ENCODE measurements at regions not wholly inside any gene's neighbourhood (a gene's known extent, or its start where the extent isn't known, plus 50 kb on each side); places are given as distances from the start of the nearest gene placed in this dataset.

GRCh38 chr14:42554091-42554490 is 947.4 kb downstream of the LRFN5 start:
- TF ChIP-seq ZNF781 (CRISPR knock-in tag; IDR thresholded peaks at IDR 0.05; ENCODE audit: borderline replicate concordance, not compliant biosample characterization): no peak
- TF ChIP-seq UBTF (CRISPR knock-in tag; IDR thresholded peaks at IDR 0.05): no peak
